SH-SY5Y (cell line): ENCODE measurements at regions not wholly inside any gene's neighbourhood (a gene's known extent, or its start where the extent isn't known, plus 50 kb on each side); places are given as distances from the start of the nearest gene placed in this dataset.

Source experiments
- GATA2 ChIP-seq: IDR thresholded peaks from 2 replicates; pipeline ENCODE4 v1.6.1; 2011; ENCODE audit warnings: mild to moderate bottlenecking, low read depth, low read length
- GATA3 ChIP-seq: IDR thresholded peaks from 2 replicates; pipeline ENCODE4 v1.6.1; 2011; ENCODE audit warnings: low read depth, mild to moderate bottlenecking, low read length, moderate library complexity

DNA sequence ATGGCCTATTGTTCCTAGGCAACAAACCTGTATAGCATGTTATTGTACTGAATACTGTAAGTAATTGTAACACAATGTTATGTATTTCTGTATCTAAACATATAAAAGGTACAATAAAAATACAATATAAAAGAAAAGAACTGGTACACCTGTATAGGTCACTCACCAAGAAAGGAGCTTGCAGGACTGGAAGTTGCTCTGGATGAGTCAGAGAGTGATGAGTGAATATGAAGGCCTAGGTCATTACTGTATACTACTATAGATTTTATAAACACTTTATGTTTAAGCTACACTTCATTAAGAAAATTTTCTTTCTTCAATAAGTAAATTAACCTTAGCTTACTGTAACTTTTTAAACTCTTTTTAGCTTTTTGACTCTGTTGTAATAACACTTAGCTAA, 559.9 kb downstream of the PLPP3 start:
- TF ChIP-seq GATA3 (no peak), GATA2 (no peak)
